ENCODE measurements at regions not wholly inside any gene's neighbourhood (a gene's known extent, or its start where the extent isn't known, plus 50 kb on each side); places are given as distances from the start of the nearest gene placed in this dataset.

- DNase-seq (no peak), ATAC-seq (no peak)
- H3K9me3 ChIP-seq: no peaks in the 10 kb centered on the region
- no peaks in the 10 kb centered on the region for H3K36me3 ChIP-seq
- peaks cover 5% of the 10 kb centered on the region for H3K27me3 ChIP-seq (ENCODE audit: low read depth)
- peaks cover 5% of the 10 kb centered on the region for H3K4me1 ChIP-seq
- no peak overlapping the region for H3K4me3 ChIP-seq
- no peak for TF ChIP-seq CTCF (IDR thresholded peaks at IDR 0.05)
- H3K27ac ChIP-seq: no peak overlapping the region
- intact Hi-C loops (cut with DNase I): no loop called here
Observed at GRCh38 chr16:49969091-49970030, 55.7 kb upstream of the CNEP1R1 start.

GRCh38 chr16:49970797-49971431 is 54.1 kb upstream of the CNEP1R1 start:
- no peak for TF ChIP-seq CTCF (IDR thresholded peaks at IDR 0.05)
- DNase-seq (no peak), ATAC-seq (no peak)
- Histone ChIP-seq H3K36me3 (no peaks in the 10 kb centered on the region), H3K4me3 (no peak overlapping the region), H3K27ac (no peak overlapping the region), H3K27me3 (ENCODE audit: low read depth) (peaks cover 5% of the 10 kb centered on the region), H3K9me3 (no peaks in the 10 kb centered on the region), H3K4me1 (peaks cover 5% of the 10 kb centered on the region)
- intact Hi-C loops (cut with DNase I): no loop called here

GRCh38 chr16:49972280-49972679 is 52.7 kb upstream of the CNEP1R1 start:
- intact Hi-C loops (cut with DNase I): no loop called here
- Histone ChIP-seq H3K9me3 (no peaks in the 10 kb centered on the region), H3K36me3 (no peaks in the 10 kb centered on the region), H3K27ac (no peak overlapping the region), H3K27me3 (ENCODE audit: low read depth) (peaks cover 5% of the 10 kb centered on the region), H3K4me1 (peaks cover 5% of the 10 kb centered on the region), H3K4me3 (no peak overlapping the region)
- TF ChIP-seq CTCF (IDR thresholded peaks at IDR 0.05): no peak
- ATAC-seq: no peak
- DNase-seq: no peak

GRCh38 chr16:49972961-49973360 is 52.1 kb upstream of the CNEP1R1 start:
- ATAC-seq (no peak), DNase-seq (no peak)
- no peak overlapping the region for H3K4me3 ChIP-seq
- H3K27ac ChIP-seq: no peak overlapping the region
- H3K36me3 ChIP-seq: no peaks in the 10 kb centered on the region
- TF ChIP-seq CTCF (IDR thresholded peaks at IDR 0.05): no peak
- no peaks in the 10 kb centered on the region for H3K9me3 ChIP-seq
- H3K4me1 ChIP-seq: peaks cover 5% of the 10 kb centered on the region
- intact Hi-C loops (cut with DNase I): no loop called here
- peaks cover 5% of the 10 kb centered on the region for H3K27me3 ChIP-seq (ENCODE audit: low read depth)

Measured in lower lobe of right lung (tissue), 2 donors.